ENCODE measurements at regions not wholly inside any gene's neighbourhood (a gene's known extent, or its start where the extent isn't known, plus 50 kb on each side); places are given as distances from the start of the nearest gene placed in this dataset.

DNA sequence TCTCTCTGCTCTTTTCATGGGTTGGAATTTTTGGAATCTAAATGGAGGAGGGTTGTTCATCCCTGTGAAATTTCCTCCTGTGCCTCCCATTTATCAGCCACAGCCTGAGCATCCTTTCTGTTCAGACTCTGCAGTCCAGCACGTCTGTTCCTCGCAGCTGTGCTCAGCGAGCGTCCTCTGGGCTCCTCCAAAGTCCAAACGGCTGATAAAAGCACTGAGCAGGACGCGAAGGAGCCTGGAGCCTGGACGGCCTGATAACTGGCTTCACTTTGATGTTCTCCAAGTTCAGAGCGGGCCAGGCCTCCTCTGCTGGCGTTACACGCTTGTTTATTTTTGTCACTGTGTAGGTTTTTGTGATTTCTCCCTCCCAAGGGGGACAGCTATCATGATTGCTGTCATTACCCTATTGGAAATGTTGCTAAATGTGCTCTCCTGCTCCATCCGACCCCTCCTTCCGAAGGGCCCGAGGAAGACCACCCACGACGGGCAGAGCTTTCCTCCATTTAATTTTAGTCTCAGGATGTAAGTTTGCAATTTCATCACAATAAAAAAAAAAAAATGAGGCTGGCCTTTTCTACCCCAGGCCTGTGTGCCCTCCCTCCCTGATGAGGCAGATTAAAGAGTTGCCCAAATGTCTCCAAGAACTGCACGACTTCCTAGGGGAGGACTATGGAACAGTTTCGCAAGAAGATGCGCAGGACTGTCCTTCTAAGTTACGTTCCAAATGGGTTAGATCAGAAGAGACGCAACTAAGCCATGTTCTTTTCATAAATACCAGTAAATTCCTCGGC, 290.5 kb upstream of the FOXF1 start:
- no peaks in the 10 kb centered on the region; the same call in 1 of the 2 replicates for H3K27me3 ChIP-seq (replicated peaks; ENCODE audit: control insufficient read depth, insufficient read depth, low read length)
- no peak overlapping the region for H3K4me3 ChIP-seq (replicated peaks; ENCODE audit: low read depth, low read length)
- TF ChIP-seq, protein P1, sequence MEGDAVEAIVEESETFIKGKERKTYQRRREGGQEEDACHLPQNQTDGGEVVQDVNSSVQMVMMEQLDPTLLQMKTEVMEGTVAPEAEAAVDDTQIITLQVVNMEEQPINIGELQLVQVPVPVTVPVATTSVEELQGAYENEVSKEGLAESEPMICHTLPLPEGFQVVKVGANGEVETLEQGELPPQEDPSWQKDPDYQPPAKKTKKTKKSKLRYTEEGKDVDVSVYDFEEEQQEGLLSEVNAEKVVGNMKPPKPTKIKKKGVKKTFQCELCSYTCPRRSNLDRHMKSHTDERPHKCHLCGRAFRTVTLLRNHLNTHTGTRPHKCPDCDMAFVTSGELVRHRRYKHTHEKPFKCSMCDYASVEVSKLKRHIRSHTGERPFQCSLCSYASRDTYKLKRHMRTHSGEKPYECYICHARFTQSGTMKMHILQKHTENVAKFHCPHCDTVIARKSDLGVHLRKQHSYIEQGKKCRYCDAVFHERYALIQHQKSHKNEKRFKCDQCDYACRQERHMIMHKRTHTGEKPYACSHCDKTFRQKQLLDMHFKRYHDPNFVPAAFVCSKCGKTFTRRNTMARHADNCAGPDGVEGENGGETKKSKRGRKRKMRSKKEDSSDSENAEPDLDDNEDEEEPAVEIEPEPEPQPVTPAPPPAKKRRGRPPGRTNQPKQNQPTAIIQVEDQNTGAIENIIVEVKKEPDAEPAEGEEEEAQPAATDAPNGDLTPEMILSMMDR (IDR thresholded peaks at IDR 0.05; ENCODE audit: insufficient read depth, low read length, poor library complexity, severe bottlenecking) = no peak
- H3K36me3 ChIP-seq (ENCODE audit: control insufficient read depth, insufficient read depth, low read length) = no peaks in the 10 kb centered on the region
- no peak for DNase-seq (ENCODE audit: extremely low read depth, insufficient read length)

DNA sequence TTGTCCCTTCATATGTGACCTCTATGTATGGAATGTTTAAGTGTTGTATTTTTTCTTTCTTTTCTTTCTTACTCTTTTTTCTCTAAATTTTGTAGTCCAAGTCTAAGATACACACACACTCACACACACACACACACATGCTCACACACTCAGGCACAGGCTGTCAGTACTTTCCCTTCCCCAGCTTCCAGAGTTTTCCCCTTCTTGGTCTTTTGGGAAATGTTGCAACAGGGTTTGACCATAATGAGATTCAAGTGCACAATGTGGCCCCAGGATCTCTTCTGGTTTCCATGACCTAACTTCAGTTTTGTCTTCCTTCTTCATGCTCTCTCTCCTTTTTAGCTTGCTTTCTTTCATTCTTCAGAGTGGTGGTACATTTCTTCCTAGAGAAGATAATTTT, 289.8 kb upstream of the FOXF1 start:
- Histone ChIP-seq H3K4me3 (replicated peaks; ENCODE audit: low read depth, low read length) (no peak overlapping the region), H3K27me3 (replicated peaks; ENCODE audit: control insufficient read depth, insufficient read depth, low read length) (peaks cover 3% of the 10 kb centered on the region; the same call in 1 of the 2 replicates), H3K36me3 (ENCODE audit: control insufficient read depth, insufficient read depth, low read length) (no peaks in the 10 kb centered on the region)
- TF ChIP-seq, protein P1 (IDR thresholded peaks at IDR 0.05; ENCODE audit: insufficient read depth, low read length, poor library complexity, severe bottlenecking) = no peak
- no peak for DNase-seq (ENCODE audit: extremely low read depth, insufficient read length)

DNA sequence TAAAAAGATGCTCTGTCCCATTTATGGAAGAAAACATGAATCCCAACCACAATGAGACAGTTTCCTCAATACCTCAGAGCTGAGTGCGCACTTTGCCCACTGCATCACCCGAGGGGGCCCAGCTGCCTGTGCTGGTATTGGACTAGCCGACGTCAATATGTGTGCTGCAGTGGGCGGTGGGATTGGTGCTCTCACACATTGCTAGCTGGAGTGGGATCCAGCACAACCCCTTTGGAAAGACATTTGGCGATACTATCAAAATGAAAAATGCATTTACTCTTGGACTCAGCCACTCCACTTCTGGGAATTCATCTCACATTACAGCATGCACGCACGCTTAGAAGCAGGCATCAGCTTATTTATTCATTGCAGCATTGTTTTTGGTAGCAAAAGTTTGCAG, 289.2 kb upstream of the FOXF1 start:
- Histone ChIP-seq H3K4me3 (replicated peaks; ENCODE audit: low read depth, low read length) (no peak overlapping the region), H3K27me3 (replicated peaks; ENCODE audit: control insufficient read depth, insufficient read depth, low read length) (peaks cover 3% of the 10 kb centered on the region; the same call in 1 of the 2 replicates), H3K36me3 (ENCODE audit: control insufficient read depth, insufficient read depth, low read length) (no peaks in the 10 kb centered on the region)
- no peak for DNase-seq (ENCODE audit: extremely low read depth, insufficient read length)
- TF ChIP-seq, protein P1 (IDR thresholded peaks at IDR 0.05; ENCODE audit: insufficient read depth, low read length, poor library complexity, severe bottlenecking) = no peak

DNA sequence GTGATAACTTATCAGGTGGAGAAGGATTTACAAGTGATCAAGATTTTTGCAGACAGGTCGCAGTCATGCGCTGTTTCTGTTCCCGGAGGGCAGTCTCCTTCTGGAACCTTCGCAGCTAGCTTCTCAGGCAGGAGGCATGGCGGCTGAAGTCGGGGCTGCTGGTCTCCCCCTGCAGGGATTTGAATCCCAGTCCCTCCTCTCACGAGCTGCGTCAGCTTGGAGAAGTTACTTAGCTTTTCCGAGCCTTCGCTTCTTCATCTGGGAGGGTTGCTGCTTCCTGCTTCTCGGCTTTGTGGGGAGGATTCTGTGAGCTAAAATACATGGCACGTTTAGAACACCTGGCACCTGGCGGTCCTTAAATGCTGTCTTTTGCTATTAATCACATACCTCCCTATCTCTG, 287.8 kb upstream of the FOXF1 start:
- no peak for DNase-seq (ENCODE audit: extremely low read depth, insufficient read length)
- TF ChIP-seq, protein P1 (IDR thresholded peaks at IDR 0.05; ENCODE audit: insufficient read depth, low read length, poor library complexity, severe bottlenecking) = no peak
- Histone ChIP-seq H3K27me3 (replicated peaks; ENCODE audit: control insufficient read depth, insufficient read depth, low read length) (peaks cover 3% of the 10 kb centered on the region), H3K4me3 (replicated peaks; ENCODE audit: low read depth, low read length) (no peak overlapping the region), H3K36me3 (ENCODE audit: control insufficient read depth, insufficient read depth, low read length) (no peaks in the 10 kb centered on the region)

DNA sequence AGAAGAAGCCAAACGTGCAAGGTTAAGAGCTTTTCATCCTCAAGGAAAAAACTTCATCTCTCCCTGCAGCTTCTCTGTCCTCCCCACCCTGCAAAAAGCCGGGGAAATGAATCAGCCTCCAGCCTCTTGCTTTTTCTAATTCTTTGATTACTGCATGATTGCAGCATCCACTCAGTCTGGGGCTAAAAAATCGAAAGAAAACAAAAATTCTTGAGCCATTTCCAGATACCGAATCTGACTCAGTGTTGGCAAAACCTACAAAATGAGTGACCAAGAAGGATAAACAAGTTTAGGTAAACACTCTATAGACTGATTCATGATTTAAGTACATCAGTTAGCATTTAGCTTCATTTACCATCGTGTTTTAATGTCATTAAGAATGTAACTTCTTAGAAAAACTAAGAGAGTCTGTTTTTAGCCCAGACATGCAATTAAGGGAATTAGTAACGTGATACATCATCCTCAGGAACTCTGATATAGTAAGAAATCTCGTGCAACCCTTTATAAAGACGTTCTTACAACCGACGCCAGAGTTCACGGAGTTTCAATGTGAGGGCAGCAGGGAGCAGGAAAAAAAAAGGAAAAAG, 287.3 kb upstream of the FOXF1 start:
- Histone ChIP-seq H3K27me3 (replicated peaks; ENCODE audit: control insufficient read depth, insufficient read depth, low read length) (peaks cover 3% of the 10 kb centered on the region), H3K4me3 (replicated peaks; ENCODE audit: low read depth, low read length) (no peak overlapping the region), H3K36me3 (ENCODE audit: control insufficient read depth, insufficient read depth, low read length) (no peaks in the 10 kb centered on the region)
- no peak for DNase-seq (ENCODE audit: extremely low read depth, insufficient read length)
- TF ChIP-seq, protein P1 (IDR thresholded peaks at IDR 0.05; ENCODE audit: insufficient read depth, low read length, poor library complexity, severe bottlenecking) = no peak

Data from GM06990 (cell line).